Posterior vena cava (tissue), 2 donors: ENCODE measurements at regions not wholly inside any gene's neighbourhood (a gene's known extent, or its start where the extent isn't known, plus 50 kb on each side); places are given as distances from the start of the nearest gene placed in this dataset.
"Not testable (repeated sequence)": the region's sequence is repeated elsewhere in the genome, so short reads cannot be mapped to it uniquely, and the experiment has no call there.

Experiments
- DNase-seq: peaks from one replicate; pipeline ENCODE4 v3.0.0-alpha.2; 2020; ENCODE audit warnings: low spot score
- intact Hi-C, 2 donors: fragments of 100-400 bp; cut with DNase I; formaldehyde crosslinking; loops; one replicate each; pipeline versions ENCODE4 v1.14.1 to v1.14.2; 2022 to 2023
- donor health status: DM: yes; HTN: yes; CAD: no.
- donor health status: DM: yes; HTN: yes; CAD: no.

- no peak for DNase-seq
- intact Hi-C loops, result no loop called here
These were observed 373.5 kb downstream of the DTWD2 start for GRCh38 chr5:118614731-118615456.

- intact Hi-C loops, result no loop called here
- DNase-seq, result no peak
These were observed 376.9 kb downstream of the DTWD2 start for GRCh38 chr5:118611332-118611945.

GRCh38 chr5:118606940-118607339 lies 381.4 kb downstream of the DTWD2 start:
- no peak for DNase-seq
- intact Hi-C loops, result no loop called here

- intact Hi-C loops, result no loop called here
- no peak for DNase-seq
These were observed 382.6 kb downstream of the DTWD2 start for GRCh38 chr5:118605761-118606160.

- intact Hi-C loops, result no loop called here
- no peak for DNase-seq
These were observed 384.2 kb downstream of the DTWD2 start for GRCh38 chr5:118604106-118604505.

GRCh38 chr5:118603278-118603677 lies 385.1 kb downstream of the DTWD2 start:
- intact Hi-C loops, result no loop called here
- DNase-seq, result no peak

- no peak for DNase-seq
- intact Hi-C loops, result no loop called here
These were observed 390.0 kb downstream of the DTWD2 start for GRCh38 chr5:118598311-118598710.

GRCh38 chr5:118597543-118597942 lies 390.8 kb downstream of the DTWD2 start:
- intact Hi-C loops, result no loop called here
- DNase-seq, result no peak

- DNase-seq, result no peak
- intact Hi-C loops, result no loop called here
These were observed 392.1 kb downstream of the DTWD2 start for GRCh38 chr5:118596255-118596654.

GRCh38 chr5:118593003-118593328 lies 395.4 kb downstream of the DTWD2 start:
- intact Hi-C loops, result no loop called here
- DNase-seq, result no peak

- DNase-seq, result no peak
- intact Hi-C loops, result no loop called here
These were observed 395.9 kb downstream of the DTWD2 start for GRCh38 chr5:118592229-118593002.

- intact Hi-C loops, result no loop called here
- DNase-seq, result no peak
These were observed 397.5 kb downstream of the DTWD2 start for GRCh38 chr5:118590806-118591205.

- no peak for DNase-seq
- intact Hi-C loops, result no loop called here
These were observed 407.4 kb downstream of the DTWD2 start for GRCh38 chr5:118580949-118581348.

- DNase-seq, result no peak
- intact Hi-C loops, result no loop called here
These were observed 410.3 kb downstream of the DTWD2 start for GRCh38 chr5:118578093-118578492.

GRCh38 chr5:118577621-118578020 lies 410.7 kb downstream of the DTWD2 start:
- intact Hi-C loops, result no loop called here
- no peak for DNase-seq

GRCh38 chr5:118570276-118570675 lies 418.1 kb downstream of the DTWD2 start:
- intact Hi-C loops, DNase-seq: not testable (repeated sequence)

- DNase-seq, intact Hi-C loops: not testable (repeated sequence)
These were observed 418.8 kb downstream of the DTWD2 start for GRCh38 chr5:118569596-118569995.

- intact Hi-C loops, result no loop called here
- no peak for DNase-seq
These were observed 422.9 kb downstream of the DTWD2 start for GRCh38 chr5:118565335-118565971.

- intact Hi-C loops, result no loop called here
- no peak for DNase-seq
These were observed 426.4 kb downstream of the DTWD2 start for GRCh38 chr5:118561971-118562370.

GRCh38 chr5:118561235-118561634 lies 427.1 kb downstream of the DTWD2 start:
- intact Hi-C loops, result no loop called here
- no peak for DNase-seq
